HG02610 (cell line): ENCODE measurements at regions not wholly inside any gene's neighbourhood (a gene's known extent, or its start where the extent isn't known, plus 50 kb on each side); places are given as distances from the start of the nearest gene placed in this dataset.
"Not testable (repeated sequence)": the region's sequence is repeated elsewhere in the genome, so short reads cannot be mapped to it uniquely, and the experiment has no call there.

Experiments
- ATAC-seq: cut with Tn5 transposase; IDR thresholded peaks from one replicate; pipeline ENCODE4 v1.9.1; 2021; ENCODE audit warnings: mild to moderate bottlenecking, moderate library complexity; ENCODE audit not compliant: unreplicated experiment

DNA sequence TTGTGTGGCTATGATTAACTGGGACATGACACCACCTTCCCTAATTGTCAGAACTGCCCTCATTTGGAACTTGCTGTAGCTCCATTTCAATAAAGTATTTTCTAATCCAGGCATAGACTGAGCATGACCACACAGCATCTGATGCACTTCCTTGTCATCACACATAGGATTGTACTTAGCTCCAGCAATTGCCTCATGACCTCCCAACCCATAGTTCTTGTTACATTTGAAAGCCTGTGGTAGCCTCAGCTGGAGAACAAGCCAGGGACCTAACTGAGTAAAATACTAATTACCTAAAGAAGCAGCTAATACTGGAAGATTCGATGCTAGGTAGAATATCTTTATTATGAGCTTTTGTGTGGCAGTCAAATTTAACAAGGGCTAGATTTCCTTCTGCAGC lies 187.3 kb upstream of the KIF2B start:
- ATAC-seq: no peak

- no peak for ATAC-seq
Observed at GRCh38 chr17:53633856-53634255, 188.9 kb upstream of the KIF2B start.

DNA sequence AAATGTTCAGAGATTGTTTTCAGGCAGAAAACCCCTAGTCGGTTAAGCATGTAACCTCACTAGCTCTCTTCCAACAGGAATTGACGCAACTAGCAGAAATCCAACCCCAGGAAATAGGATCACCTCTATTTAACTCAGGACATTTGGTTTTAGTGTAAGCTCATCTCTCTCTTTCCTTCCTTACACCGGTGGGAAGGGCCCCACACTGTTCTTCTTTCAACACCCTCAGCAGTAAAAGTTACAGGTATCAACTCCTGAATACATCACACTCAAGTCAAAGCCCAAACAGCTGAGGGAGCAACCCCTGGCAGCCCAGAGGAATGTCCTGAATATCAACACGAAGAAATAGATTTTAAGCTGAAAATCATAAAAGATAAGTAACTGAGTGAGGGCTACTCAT lies 191.2 kb upstream of the KIF2B start:
- ATAC-seq: no peak

- ATAC-seq: no peak
Observed at GRCh38 chr17:53630638-53631037, 192.1 kb upstream of the KIF2B start.

DNA sequence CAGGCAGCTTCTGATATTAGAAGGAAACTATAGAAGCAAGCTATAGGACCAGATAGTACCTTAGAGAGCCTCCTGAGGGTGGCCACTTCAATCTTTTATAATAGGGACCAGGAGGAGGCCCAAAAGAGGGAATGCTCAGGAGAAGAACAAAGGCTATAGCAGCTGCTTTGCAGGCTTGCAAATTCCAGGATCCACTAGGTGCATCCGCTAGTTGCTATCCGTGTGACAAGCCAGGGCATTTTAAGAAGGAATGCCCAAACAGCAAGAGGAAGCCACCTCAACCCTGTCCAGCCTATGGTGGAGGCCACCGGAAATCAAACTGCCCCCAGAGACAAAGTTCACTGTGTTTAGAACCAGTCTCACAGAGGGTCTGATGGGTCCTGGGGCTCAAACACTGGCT lies 192.6 kb upstream of the KIF2B start:
- ATAC-seq: no peak

DNA sequence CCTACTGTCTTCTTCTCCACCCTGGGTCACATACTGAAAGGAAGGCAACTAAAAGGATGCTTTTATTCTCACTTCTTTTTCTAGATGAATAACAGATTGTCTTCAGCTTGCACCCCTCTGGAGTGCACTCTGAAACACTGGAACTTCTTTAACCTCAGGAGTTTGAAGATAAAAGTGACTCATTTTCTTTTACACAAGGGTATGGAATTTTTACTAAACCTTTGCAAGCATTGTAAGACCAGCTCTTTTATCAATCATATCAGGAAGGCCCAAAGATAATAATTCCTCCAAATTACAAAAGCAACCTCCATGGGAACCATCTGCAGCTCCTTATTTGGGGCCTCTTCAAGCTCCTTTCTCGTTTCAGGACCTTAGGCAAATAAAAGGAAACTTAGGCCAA lies 193.5 kb upstream of the KIF2B start:
- no peak for ATAC-seq

- no peak for ATAC-seq
Observed at GRCh38 chr17:53628011-53628410, 194.7 kb upstream of the KIF2B start.

DNA sequence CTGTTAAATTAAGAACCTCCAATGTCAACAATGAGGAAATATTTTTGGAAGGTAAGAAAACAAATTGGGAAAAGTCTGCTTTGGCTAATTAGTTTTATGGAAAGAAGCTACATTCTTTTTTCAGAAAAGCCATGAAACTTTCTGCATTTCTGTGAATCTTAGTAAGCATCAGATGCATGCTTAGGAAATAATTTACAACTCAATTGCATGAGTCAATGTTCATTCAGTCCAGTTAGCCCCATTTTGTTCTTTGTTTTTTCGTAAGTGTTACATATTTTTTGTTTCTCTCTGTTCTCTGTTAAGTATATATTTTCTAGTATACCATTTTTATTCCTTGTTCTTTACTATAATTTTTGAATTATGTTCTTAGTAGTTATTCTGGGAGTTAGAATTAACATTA lies 195.2 kb upstream of the KIF2B start:
- ATAC-seq: no peak

- no peak for ATAC-seq
Observed at GRCh38 chr17:53626286-53626685, 196.4 kb upstream of the KIF2B start.

DNA sequence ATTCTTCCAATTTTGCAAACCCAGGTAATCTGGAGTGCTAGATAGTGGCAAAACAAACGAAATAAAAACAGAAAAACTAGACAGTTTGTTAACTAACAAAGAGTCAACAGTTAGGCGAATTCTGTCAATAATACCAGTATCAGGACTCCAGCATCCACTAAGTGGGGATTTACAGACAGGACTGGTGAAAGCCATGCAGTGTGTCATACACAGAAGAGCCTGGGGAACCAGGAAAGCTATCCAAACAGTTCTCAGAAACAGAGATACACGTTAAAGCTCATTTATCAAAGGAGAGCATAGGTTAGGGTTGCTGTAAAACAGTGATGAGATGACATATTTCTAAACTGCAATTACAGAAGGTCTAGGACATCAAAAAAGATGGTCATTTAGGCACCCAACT lies 203.7 kb upstream of the KIF2B start:
- ATAC-seq: no peak

GRCh38 chr17:53608208-53608607 lies 214.5 kb upstream of the KIF2B start:
- not testable (repeated sequence) for ATAC-seq

DNA sequence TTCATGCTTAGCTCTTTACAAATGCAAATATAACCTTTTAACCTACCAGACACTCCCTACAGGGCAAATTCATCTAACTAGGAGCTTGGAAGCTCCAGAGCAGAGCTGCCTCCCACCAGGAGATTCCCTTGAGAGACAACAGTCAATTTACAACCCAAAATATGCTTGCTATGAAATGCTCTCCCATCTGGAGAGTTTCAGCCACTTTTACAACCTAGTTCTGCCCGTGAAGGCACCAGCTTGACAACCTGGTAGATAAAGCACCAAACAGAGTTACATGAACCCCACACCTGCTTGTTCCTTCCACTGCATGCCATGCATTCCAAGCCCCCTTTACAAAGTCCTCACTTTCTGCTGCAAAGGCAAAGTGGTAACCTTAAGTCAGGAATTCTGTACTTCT lies 215.3 kb upstream of the KIF2B start:
- no peak for ATAC-seq

DNA sequence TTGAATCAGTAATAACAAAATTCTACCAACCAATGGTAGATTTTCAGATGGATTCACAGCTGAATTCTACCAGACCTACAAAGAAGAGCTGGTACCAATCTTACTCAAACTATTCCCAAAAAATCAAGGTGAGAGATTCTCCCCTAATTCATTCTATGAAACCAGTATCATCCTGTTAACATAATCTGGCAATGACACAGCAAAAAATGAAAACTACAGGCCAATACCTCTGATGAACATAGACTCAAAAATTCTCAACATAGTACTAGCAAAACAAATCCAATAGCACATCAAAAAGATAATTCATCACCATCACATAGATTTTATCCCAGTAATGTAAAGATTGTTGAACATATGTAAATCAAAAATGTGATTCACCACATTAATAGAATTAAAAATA lies 234.4 kb upstream of the KIF2B start:
- no peak for ATAC-seq

GRCh38 chr17:53574038-53574437 lies 248.7 kb upstream of the KIF2B start:
- ATAC-seq: no peak

DNA sequence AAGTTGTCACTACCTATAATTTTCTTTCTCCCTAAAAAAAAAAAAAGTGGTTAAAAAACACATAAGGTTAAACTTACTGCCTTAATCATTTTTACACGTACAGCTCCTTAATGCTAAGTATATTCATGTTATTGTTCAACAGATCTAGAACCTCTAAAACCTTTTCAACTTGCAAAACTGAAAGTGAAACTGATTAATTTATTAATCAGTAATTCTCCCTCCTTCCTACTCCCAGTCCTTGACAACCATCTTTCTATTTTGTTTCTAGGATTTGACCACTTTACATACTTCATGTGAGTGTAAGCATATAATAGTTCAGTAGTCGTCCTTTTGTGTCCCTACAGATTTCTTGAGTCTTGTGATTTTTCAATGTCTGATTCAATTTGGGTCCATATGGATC lies 251.4 kb upstream of the KIF2B start:
- ATAC-seq: no peak

- no peak for ATAC-seq
Observed at GRCh38 chr17:53570731-53571130, 252.0 kb upstream of the KIF2B start.

GRCh38 chr17:53560953-53561352 lies 261.8 kb upstream of the KIF2B start:
- no peak for ATAC-seq

GRCh38 chr17:53548252-53548651 lies 274.5 kb upstream of the KIF2B start:
- no peak for ATAC-seq

DNA sequence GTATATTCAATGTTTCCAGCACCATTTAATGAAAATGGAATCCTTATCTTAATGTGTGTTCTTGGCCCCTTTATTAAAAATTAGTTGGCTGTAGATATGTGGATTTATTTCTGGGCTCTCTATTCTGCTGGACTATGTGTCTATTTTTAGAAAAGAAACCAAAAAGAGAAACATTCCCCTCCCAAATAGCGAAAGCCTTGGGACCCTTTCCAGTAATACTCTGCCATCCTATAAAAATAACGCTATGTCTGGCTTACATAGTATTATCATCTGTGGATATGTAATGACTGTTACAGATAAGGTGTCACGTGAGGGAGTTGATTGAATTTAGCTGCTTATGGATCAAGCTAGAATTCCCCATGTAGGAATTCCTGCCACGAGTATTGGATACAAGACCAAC lies 279.3 kb upstream of the KIF2B start:
- no peak for ATAC-seq

- no peak for ATAC-seq
Observed at GRCh38 chr17:53538129-53538617, 284.6 kb upstream of the KIF2B start.

DNA sequence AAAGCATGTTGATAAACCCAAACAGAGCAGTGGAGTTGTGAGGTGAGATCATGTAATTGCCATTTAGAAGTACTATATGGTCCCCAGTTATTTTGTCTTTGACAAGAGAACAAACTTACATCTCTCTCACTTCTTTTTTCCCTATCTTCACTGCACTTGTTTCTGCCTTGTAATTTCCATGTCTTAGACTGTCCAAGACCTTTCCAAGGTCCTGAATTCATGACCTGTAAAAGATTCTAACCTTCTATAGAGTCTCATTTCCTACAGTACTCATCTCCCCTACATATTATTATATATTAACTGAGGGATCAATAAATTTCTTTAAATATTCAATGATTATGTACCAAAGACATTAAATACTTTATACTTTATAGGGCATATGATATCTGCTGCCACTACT lies 295.3 kb upstream of the KIF2B start:
- ATAC-seq: no peak

DNA sequence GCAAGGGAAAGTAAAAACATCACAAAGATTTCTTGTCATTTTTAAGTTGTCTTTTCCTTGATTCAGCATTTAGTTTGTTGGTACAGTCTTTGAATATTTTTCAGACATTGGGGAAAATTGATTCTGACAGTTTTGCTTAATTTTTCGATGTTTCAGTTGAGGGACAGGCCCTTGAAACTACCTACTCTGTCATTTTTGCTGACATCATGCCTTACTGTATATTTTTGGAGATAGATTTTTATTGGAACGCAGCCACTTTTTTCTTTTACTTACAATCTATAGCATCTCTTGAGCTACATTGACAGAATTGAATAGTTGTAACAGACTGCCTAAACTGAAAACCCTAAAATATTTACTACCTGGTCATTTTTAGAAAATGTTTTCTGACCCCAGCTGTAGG lies 297.1 kb upstream of the KIF2B start:
- no peak for ATAC-seq

DNA sequence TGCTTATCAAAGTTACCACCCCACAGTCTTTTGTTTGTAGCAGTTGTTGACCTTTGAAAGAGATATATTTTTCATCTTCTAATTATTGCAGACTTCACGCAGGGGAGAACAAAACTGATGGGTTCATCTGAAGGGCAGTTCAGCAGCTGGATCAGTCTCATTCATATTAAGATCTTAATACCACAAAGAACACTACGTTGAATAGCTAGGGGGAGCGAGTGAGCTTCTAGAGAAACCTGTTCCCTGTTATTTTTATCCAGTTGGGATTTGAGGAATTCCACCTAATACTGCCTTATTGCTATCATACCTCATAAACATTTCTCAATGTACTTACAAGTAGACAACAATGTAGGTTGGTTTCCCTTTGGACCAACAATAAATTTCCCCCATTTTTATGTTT lies 306.1 kb upstream of the KIF2B start:
- no peak for ATAC-seq

- no peak for ATAC-seq
Observed at GRCh38 chr17:53499277-53499676, 323.4 kb upstream of the KIF2B start.
